ENCODE measurements at regions not wholly inside any gene's neighbourhood (a gene's known extent, or its start where the extent isn't known, plus 50 kb on each side); places are given as distances from the start of the nearest gene placed in this dataset.
"Not testable (repeated sequence)": the region's sequence is repeated elsewhere in the genome, so short reads cannot be mapped to it uniquely, and the experiment has no call there.

GRCh38 chr14:71332476-71332875 is 425.2 kb downstream of the PCNX1 start:
- no peak for DNase-seq

- no peak for DNase-seq
Observed at GRCh38 chr14:71333705-71334104, 426.4 kb downstream of the PCNX1 start.

GRCh38 chr14:71336489-71337192 is 429.4 kb downstream of the PCNX1 start:
- DNase-seq: no peak

- DNase-seq: no peak
Observed at GRCh38 chr14:71338153-71338552, 430.9 kb downstream of the PCNX1 start.

GRCh38 chr14:71339650-71340415 is 432.6 kb downstream of the PCNX1 start:
- no peak for DNase-seq

GRCh38 chr14:71341156-71341555 is 433.9 kb downstream of the PCNX1 start:
- DNase-seq: no peak

- no peak for DNase-seq
Observed at GRCh38 chr14:71343724-71344123, 436.5 kb downstream of the PCNX1 start.

GRCh38 chr14:71344506-71344905 is 437.2 kb downstream of the PCNX1 start:
- no peak for DNase-seq

- DNase-seq: no peak
Observed at GRCh38 chr14:71346685-71347084, 439.4 kb downstream of the PCNX1 start.

GRCh38 chr14:71348394-71348793 is 441.1 kb downstream of the PCNX1 start:
- DNase-seq: no peak

GRCh38 chr14:71348817-71349216 is 441.6 kb downstream of the PCNX1 start:
- no peak for DNase-seq

GRCh38 chr14:71354142-71354541 is 446.9 kb downstream of the PCNX1 start:
- DNase-seq: no peak

GRCh38 chr14:71354801-71355200 is 447.5 kb downstream of the PCNX1 start:
- DNase-seq: no peak

- DNase-seq: no peak
Observed at GRCh38 chr14:71355324-71356201, 448.3 kb downstream of the PCNX1 start.

GRCh38 chr14:71358209-71358931 is 451.1 kb downstream of the PCNX1 start:
- no peak for DNase-seq

- DNase-seq: not testable (repeated sequence)
Observed at GRCh38 chr14:71358932-71359421, 451.7 kb downstream of the PCNX1 start.

- DNase-seq: no peak
Observed at GRCh38 chr14:71359823-71360222, 452.6 kb downstream of the PCNX1 start.

GRCh38 chr14:71361336-71361735 is 454.1 kb downstream of the PCNX1 start:
- DNase-seq: no peak

- no peak for DNase-seq
Observed at GRCh38 chr14:71361874-71362273, 454.6 kb downstream of the PCNX1 start.

- DNase-seq: no peak
Observed at GRCh38 chr14:71362282-71362681, 455.0 kb downstream of the PCNX1 start.

- no peak for DNase-seq
Observed at GRCh38 chr14:71362920-71363584, 455.8 kb downstream of the PCNX1 start.

All from GOT3 (cell line).